ENCODE measurements at regions not wholly inside any gene's neighbourhood (a gene's known extent, or its start where the extent isn't known, plus 50 kb on each side); places are given as distances from the start of the nearest gene placed in this dataset.

DNA sequence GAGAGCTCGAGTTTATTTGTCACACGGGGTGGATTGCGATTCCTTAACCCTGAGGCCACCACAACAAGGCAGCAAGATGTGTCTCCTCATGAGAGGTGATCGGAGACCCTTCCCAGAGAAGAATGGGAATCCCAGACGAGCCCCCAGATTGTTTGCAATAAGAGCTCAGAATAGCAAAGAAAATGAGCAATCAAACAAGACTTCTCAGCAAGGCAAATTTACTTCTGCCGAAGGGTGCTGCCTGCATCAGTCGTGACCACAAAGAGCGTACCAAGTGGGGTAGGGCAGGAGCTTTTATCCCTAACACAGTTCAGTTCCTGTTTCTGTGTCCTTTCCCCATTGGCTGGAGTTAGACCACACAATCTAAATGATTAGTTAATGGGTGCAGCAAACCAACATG, 237.5 kb upstream of the SYT4 start:
- Mint-ChIP-seq H3K27ac (no peak overlapping the region), H3K27me3 (ENCODE audit: low read depth) (peaks cover 5% of the 10 kb centered on the region), H3K36me3 (peaks cover 34% of the 10 kb centered on the region), H3K9me3 (peaks cover 56% of the 10 kb centered on the region), H3K4me1 (no peaks in the 10 kb centered on the region), H3K4me3 (no peak overlapping the region)
- CTCF ChIA-PET, result no interaction called here
- POLR2A ChIA-PET, result no interaction called here
- TF ChIP-seq FOXJ3 (CRISPR knock-in tag; IDR thresholded peaks at IDR 0.05; ENCODE audit: borderline replicate concordance), result no peak
- TF ChIP-seq, protein P1, sequence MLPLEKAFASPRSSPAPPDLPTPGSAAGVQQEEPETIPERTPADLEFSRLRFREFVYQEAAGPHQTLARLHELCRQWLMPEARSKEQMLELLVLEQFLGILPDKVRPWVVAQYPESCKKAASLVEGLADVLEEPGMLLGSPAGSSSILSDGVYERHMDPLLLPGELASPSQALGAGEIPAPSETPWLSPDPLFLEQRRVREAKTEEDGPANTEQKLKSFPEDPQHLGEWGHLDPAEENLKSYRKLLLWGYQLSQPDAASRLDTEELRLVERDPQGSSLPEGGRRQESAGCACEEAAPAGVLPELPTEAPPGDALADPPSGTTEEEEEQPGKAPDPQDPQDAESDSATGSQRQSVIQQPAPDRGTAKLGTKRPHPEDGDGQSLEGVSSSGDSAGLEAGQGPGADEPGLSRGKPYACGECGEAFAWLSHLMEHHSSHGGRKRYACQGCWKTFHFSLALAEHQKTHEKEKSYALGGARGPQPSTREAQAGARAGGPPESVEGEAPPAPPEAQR (CRISPR knock-in tag; IDR thresholded peaks at IDR 0.05), result no peak
- DNase-seq (ENCODE audit: low spot score) (no peak), ATAC-seq (no peak)

DNA sequence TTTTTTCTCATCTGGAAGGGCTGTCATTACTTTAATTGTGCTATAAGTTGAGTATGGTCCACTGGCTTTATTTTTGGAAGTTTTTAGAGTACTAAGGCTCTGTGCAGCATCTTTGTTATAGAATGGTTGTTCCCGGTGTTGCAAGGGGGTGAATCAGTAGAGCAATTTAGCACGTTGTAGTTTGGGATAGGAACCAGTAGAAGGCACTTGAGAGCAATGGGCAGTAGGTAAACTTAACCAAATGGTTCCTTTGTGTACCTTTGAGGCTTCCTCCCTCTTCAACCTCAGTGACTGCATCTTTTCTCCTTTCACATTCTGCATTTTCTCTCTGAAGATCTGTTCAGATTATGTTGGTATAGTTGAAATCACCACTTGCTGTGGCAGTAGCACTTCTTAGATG, 238.2 kb upstream of the SYT4 start:
- TF ChIP-seq, protein P2, sequence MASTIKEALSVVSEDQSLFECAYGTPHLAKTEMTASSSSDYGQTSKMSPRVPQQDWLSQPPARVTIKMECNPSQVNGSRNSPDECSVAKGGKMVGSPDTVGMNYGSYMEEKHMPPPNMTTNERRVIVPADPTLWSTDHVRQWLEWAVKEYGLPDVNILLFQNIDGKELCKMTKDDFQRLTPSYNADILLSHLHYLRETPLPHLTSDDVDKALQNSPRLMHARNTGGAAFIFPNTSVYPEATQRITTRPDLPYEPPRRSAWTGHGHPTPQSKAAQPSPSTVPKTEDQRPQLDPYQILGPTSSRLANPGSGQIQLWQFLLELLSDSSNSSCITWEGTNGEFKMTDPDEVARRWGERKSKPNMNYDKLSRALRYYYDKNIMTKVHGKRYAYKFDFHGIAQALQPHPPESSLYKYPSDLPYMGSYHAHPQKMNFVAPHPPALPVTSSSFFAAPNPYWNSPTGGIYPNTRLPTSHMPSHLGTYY (CRISPR knock-in tag; IDR thresholded peaks at IDR 0.05), result no peak
- TF ChIP-seq, protein P3, sequence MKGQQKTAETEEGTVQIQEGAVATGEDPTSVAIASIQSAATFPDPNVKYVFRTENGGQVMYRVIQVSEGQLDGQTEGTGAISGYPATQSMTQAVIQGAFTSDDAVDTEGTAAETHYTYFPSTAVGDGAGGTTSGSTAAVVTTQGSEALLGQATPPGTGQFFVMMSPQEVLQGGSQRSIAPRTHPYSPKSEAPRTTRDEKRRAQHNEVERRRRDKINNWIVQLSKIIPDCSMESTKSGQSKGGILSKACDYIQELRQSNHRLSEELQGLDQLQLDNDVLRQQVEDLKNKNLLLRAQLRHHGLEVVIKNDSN (CRISPR knock-in tag; IDR thresholded peaks at IDR 0.05), result no peak
- TF ChIP-seq NR3C1 (CRISPR knock-in tag; conservative IDR thresholded peaks at IDR 0.05; ENCODE audit: low read depth) (no peak), NR1H2 (CRISPR knock-in tag; IDR thresholded peaks at IDR 0.05) (no peak), ZBTB21 (CRISPR knock-in tag; IDR thresholded peaks at IDR 0.05; ENCODE audit: borderline replicate concordance) (no peak), SP1 (CRISPR knock-in tag; conservative IDR thresholded peaks at IDR 0.05) (no peak)
- TF ChIP-seq, protein P4, sequence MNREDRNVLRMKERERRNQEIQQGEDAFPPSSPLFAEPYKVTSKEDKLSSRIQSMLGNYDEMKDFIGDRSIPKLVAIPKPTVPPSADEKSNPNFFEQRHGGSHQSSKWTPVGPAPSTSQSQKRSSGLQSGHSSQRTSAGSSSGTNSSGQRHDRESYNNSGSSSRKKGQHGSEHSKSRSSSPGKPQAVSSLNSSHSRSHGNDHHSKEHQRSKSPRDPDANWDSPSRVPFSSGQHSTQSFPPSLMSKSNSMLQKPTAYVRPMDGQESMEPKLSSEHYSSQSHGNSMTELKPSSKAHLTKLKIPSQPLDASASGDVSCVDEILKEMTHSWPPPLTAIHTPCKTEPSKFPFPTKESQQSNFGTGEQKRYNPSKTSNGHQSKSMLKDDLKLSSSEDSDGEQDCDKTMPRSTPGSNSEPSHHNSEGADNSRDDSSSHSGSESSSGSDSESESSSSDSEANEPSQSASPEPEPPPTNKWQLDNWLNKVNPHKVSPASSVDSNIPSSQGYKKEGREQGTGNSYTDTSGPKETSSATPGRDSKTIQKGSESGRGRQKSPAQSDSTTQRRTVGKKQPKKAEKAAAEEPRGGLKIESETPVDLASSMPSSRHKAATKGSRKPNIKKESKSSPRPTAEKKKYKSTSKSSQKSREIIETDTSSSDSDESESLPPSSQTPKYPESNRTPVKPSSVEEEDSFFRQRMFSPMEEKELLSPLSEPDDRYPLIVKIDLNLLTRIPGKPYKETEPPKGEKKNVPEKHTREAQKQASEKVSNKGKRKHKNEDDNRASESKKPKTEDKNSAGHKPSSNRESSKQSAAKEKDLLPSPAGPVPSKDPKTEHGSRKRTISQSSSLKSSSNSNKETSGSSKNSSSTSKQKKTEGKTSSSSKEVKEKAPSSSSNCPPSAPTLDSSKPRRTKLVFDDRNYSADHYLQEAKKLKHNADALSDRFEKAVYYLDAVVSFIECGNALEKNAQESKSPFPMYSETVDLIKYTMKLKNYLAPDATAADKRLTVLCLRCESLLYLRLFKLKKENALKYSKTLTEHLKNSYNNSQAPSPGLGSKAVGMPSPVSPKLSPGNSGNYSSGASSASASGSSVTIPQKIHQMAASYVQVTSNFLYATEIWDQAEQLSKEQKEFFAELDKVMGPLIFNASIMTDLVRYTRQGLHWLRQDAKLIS (CRISPR knock-in tag; IDR thresholded peaks at IDR 0.05; ENCODE audit: borderline replicate concordance), result no peak
- TF ChIP-seq, protein P5, sequence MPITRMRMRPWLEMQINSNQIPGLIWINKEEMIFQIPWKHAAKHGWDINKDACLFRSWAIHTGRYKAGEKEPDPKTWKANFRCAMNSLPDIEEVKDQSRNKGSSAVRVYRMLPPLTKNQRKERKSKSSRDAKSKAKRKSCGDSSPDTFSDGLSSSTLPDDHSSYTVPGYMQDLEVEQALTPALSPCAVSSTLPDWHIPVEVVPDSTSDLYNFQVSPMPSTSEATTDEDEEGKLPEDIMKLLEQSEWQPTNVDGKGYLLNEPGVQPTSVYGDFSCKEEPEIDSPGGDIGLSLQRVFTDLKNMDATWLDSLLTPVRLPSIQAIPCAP (CRISPR knock-in tag; IDR thresholded peaks at IDR 0.05), result no peak
- Mint-ChIP-seq H3K27me3 (ENCODE audit: low read depth) (peaks cover 5% of the 10 kb centered on the region), H3K9me3 (peaks cover 49% of the 10 kb centered on the region), H3K4me3 (no peak overlapping the region), H3K4me1 (no peaks in the 10 kb centered on the region), H3K36me3 (peaks cover 31% of the 10 kb centered on the region), H3K27ac (no peak overlapping the region)
- POLR2A ChIA-PET, result no interaction called here
- CTCF ChIA-PET, result no interaction called here
- ATAC-seq (peak; percentile 48; the same call in 1 of the 2 replicates), DNase-seq (ENCODE audit: low spot score) (no peak)

DNA sequence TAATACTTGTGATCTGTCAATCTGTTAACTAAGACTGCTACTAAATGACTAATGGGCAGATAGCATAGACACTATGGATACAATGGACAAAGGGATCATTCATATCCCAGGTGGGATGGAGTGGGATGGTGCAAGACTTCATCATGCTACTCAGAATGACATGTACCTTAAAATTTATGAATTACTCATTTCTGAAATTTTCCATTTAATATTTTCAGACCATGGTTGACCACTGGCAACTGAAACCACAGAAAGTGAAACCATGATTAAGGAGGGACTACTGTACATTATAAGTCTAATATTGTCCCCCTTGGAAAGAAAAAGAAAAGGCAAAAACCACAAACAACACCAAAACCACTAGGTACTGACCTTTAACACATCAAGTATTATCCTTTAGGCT, 247.0 kb upstream of the SYT4 start:
- H3K4me1 Mint-ChIP-seq, result no peaks in the 10 kb centered on the region
- H3K9me3 Mint-ChIP-seq, result no peaks in the 10 kb centered on the region
- H3K36me3 Mint-ChIP-seq, result no peaks in the 10 kb centered on the region
- no peak overlapping the region for H3K4me3 Mint-ChIP-seq
- ATAC-seq (no peak), DNase-seq (ENCODE audit: low spot score) (no peak)
- no peak overlapping the region for H3K27ac Mint-ChIP-seq
- POLR2A ChIA-PET, result interaction anchor here (0.8 kb wide), 1 partner anchor 83 kb away, joined by 3 read pairs; no protein-coding TSS in a partner anchor
- TF ChIP-seq ESRRA (CRISPR knock-in tag; IDR thresholded peaks at IDR 0.05; ENCODE audit: borderline replicate concordance), result no peak
- CTCF ChIA-PET, result no interaction called here
- H3K27me3 Mint-ChIP-seq (ENCODE audit: low read depth), result no peaks in the 10 kb centered on the region

DNA sequence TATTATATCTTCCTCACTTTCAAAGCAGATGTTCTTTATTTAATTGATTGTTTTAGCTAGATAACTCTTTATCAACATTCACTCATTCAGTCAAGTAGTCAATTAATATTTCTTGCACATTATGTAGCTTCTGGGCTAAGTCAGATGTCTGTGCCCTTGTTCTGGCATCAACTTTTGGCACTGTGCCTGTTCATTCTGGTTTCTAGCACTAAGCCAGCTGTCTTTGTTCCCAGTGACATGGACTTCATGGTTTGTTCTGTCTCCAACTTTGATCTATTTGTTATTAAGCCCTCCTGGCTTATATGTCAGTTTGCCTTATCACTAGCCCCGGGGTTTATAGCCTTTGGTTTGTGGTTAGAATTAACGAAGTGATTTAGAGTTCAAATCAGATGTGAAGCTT, 247.9 kb upstream of the SYT4 start:
- no peak overlapping the region for H3K4me3 Mint-ChIP-seq
- no peaks in the 10 kb centered on the region for H3K4me1 Mint-ChIP-seq
- no peaks in the 10 kb centered on the region for H3K9me3 Mint-ChIP-seq
- POLR2A ChIA-PET, result interaction anchor here (0.8 kb wide), 1 partner anchor 84 kb away, joined by 3 read pairs; no protein-coding TSS in a partner anchor
- no peak overlapping the region for H3K27ac Mint-ChIP-seq
- no peak for DNase-seq (ENCODE audit: low spot score)
- H3K27me3 Mint-ChIP-seq (ENCODE audit: low read depth), result no peaks in the 10 kb centered on the region
- CTCF ChIA-PET, result no interaction called here
- ATAC-seq, result no peak
- no peaks in the 10 kb centered on the region for H3K36me3 Mint-ChIP-seq
- TF ChIP-seq, protein P3 (CRISPR knock-in tag; IDR thresholded peaks at IDR 0.05), result no peak
- no peak for TF ChIP-seq ESRRA (CRISPR knock-in tag; IDR thresholded peaks at IDR 0.05; ENCODE audit: borderline replicate concordance)
- no peak for TF ChIP-seq NFATC4 (CRISPR knock-in tag; IDR thresholded peaks at IDR 0.05)
- TF ChIP-seq NR1H2 (CRISPR knock-in tag; IDR thresholded peaks at IDR 0.05), result no peak
- TF ChIP-seq, protein P6, sequence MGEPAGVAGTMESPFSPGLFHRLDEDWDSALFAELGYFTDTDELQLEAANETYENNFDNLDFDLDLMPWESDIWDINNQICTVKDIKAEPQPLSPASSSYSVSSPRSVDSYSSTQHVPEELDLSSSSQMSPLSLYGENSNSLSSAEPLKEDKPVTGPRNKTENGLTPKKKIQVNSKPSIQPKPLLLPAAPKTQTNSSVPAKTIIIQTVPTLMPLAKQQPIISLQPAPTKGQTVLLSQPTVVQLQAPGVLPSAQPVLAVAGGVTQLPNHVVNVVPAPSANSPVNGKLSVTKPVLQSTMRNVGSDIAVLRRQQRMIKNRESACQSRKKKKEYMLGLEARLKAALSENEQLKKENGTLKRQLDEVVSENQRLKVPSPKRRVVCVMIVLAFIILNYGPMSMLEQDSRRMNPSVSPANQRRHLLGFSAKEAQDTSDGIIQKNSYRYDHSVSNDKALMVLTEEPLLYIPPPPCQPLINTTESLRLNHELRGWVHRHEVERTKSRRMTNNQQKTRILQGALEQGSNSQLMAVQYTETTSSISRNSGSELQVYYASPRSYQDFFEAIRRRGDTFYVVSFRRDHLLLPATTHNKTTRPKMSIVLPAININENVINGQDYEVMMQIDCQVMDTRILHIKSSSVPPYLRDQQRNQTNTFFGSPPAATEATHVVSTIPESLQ (CRISPR knock-in tag; IDR thresholded peaks at IDR 0.05), result no peak
- TF ChIP-seq ETV6 (CRISPR knock-in tag; IDR thresholded peaks at IDR 0.05), result no peak
